ENCODE measurements at regions not wholly inside any gene's neighbourhood (a gene's known extent, or its start where the extent isn't known, plus 50 kb on each side); places are given as distances from the start of the nearest gene placed in this dataset.

DNA sequence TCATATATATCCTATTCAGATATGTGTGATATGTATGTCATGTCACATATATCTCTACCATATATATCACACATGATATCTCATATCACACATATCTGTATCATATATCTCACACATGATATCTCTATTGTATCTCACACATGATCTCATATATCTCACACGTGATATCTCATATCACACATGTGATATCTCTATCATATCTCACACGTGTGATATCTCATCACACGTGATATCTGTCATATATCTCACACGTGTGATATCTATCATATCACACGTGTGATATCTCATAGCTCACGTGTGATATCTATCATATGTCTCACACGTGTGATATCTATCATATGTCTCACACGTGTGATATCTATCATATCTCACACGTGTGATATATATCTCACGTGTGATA lies 240.7 kb downstream of the MAP2K4 start:
- TF ChIP-seq ZZZ3 (IDR thresholded peaks at IDR 0.05; ENCODE audit: control insufficient read depth, insufficient read length, low read depth): no peak
- TF ChIP-seq BMI1 (IDR thresholded peaks at IDR 0.05; ENCODE audit: borderline replicate concordance): no peak
- TF ChIP-seq SPI1 (IDR thresholded peaks at IDR 0.05; ENCODE audit: borderline replicate concordance, insufficient read depth, low read depth, low read length): no peak
- TF ChIP-seq, protein P1, sequence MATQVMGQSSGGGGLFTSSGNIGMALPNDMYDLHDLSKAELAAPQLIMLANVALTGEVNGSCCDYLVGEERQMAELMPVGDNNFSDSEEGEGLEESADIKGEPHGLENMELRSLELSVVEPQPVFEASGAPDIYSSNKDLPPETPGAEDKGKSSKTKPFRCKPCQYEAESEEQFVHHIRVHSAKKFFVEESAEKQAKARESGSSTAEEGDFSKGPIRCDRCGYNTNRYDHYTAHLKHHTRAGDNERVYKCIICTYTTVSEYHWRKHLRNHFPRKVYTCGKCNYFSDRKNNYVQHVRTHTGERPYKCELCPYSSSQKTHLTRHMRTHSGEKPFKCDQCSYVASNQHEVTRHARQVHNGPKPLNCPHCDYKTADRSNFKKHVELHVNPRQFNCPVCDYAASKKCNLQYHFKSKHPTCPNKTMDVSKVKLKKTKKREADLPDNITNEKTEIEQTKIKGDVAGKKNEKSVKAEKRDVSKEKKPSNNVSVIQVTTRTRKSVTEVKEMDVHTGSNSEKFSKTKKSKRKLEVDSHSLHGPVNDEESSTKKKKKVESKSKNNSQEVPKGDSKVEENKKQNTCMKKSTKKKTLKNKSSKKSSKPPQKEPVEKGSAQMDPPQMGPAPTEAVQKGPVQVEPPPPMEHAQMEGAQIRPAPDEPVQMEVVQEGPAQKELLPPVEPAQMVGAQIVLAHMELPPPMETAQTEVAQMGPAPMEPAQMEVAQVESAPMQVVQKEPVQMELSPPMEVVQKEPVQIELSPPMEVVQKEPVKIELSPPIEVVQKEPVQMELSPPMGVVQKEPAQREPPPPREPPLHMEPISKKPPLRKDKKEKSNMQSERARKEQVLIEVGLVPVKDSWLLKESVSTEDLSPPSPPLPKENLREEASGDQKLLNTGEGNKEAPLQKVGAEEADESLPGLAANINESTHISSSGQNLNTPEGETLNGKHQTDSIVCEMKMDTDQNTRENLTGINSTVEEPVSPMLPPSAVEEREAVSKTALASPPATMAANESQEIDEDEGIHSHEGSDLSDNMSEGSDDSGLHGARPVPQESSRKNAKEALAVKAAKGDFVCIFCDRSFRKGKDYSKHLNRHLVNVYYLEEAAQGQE (IDR thresholded peaks at IDR 0.05; ENCODE audit: low read depth, low read length): no peak
- TF ChIP-seq, protein P2, sequence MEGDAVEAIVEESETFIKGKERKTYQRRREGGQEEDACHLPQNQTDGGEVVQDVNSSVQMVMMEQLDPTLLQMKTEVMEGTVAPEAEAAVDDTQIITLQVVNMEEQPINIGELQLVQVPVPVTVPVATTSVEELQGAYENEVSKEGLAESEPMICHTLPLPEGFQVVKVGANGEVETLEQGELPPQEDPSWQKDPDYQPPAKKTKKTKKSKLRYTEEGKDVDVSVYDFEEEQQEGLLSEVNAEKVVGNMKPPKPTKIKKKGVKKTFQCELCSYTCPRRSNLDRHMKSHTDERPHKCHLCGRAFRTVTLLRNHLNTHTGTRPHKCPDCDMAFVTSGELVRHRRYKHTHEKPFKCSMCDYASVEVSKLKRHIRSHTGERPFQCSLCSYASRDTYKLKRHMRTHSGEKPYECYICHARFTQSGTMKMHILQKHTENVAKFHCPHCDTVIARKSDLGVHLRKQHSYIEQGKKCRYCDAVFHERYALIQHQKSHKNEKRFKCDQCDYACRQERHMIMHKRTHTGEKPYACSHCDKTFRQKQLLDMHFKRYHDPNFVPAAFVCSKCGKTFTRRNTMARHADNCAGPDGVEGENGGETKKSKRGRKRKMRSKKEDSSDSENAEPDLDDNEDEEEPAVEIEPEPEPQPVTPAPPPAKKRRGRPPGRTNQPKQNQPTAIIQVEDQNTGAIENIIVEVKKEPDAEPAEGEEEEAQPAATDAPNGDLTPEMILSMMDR (IDR thresholded peaks at IDR 0.05 in 2 of 3, conservative IDR thresholded peaks at IDR 0.05 in 1 of 3; ENCODE audit: control insufficient read depth in 2 of 3, extremely low read depth in 1 of 3, insufficient read depth in 1 of 3, low read depth in 3 of 3, low read length in 3 of 3): no peak

Data from GM12878 (cell line).